ENCODE measurements at regions not wholly inside any gene's neighbourhood (a gene's known extent, or its start where the extent isn't known, plus 50 kb on each side); places are given as distances from the start of the nearest gene placed in this dataset.

DNA sequence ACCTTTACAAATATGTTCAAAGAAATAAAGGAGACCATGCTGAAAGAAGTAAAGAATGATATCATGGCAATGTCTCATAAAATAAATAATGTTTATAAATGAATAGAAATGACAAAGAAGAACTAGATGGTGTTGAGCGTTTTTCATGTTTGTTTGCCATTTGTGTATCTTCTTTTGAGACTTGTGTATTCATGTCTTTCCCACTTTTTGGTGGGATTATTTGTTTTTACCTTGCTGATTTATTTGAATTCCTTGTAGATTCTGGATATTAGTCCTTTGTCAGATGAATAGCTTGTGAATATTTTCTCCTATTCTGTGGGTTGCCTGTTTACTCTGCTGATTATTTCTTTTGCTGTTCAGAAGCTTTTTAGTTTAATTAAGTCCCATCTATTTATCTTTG lies 732.4 kb downstream of the FAT4 start:
- H3K9me3 Mint-ChIP-seq = peaks cover 14% of the 10 kb centered on the region
- TF ChIP-seq, protein P1, sequence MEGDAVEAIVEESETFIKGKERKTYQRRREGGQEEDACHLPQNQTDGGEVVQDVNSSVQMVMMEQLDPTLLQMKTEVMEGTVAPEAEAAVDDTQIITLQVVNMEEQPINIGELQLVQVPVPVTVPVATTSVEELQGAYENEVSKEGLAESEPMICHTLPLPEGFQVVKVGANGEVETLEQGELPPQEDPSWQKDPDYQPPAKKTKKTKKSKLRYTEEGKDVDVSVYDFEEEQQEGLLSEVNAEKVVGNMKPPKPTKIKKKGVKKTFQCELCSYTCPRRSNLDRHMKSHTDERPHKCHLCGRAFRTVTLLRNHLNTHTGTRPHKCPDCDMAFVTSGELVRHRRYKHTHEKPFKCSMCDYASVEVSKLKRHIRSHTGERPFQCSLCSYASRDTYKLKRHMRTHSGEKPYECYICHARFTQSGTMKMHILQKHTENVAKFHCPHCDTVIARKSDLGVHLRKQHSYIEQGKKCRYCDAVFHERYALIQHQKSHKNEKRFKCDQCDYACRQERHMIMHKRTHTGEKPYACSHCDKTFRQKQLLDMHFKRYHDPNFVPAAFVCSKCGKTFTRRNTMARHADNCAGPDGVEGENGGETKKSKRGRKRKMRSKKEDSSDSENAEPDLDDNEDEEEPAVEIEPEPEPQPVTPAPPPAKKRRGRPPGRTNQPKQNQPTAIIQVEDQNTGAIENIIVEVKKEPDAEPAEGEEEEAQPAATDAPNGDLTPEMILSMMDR (IDR thresholded peaks at IDR 0.05; ENCODE audit: unreplicated experiment in 3 of 3) = no peak
- H3K27me3 Mint-ChIP-seq (ENCODE audit: low read depth) = no peaks in the 10 kb centered on the region
- H3K27ac Mint-ChIP-seq = no peak overlapping the region
- no peaks in the 10 kb centered on the region for H3K36me3 Mint-ChIP-seq (ENCODE audit: low read depth)
- H3K4me1 Mint-ChIP-seq = peaks cover 12% of the 10 kb centered on the region
- H3K4me3 Mint-ChIP-seq = no peak overlapping the region

DNA sequence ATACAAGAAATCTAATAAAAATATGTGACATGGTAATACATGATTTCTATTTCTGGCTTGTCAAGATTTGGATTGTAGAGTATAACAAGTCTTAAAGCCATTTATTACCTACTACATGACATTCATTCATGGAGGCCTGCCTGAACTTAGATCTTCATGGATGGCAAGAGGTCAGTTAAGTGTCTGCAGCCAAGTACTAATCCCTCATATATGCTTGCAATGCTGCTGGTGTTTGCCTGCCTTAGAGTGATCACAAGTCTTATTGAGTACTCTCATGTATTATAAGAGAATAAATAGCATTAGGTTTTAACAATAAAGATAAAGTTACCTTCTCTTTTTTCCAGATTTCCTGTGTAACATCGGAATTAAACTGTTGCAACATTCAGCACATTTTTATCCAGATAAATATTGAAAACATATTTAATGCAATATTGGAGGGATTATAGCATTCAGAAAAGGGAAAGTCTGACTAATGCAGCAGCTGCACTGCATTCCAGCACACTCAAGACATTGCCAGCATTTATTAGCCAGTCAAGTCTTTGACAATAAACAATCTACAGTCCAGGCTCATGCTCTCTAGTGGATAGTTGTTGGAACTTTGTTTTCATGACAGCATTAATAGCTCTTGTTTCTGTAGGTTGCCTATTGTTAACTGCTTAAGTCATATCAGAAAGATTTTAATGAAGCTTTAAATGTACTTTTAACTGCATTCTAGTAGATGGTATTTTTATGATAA lies 737.1 kb downstream of the FAT4 start:
- H3K36me3 Mint-ChIP-seq (ENCODE audit: low read depth) = no peaks in the 10 kb centered on the region
- peaks cover 13% of the 10 kb centered on the region for H3K4me1 Mint-ChIP-seq
- peak overlapping the region in 1 of 3 experiments; percentile 12 for H3K4me3 Mint-ChIP-seq
- H3K9me3 Mint-ChIP-seq = peaks cover 5% of the 10 kb centered on the region
- H3K27me3 Mint-ChIP-seq (ENCODE audit: low read depth) = no peaks in the 10 kb centered on the region
- TF ChIP-seq, protein P1 (IDR thresholded peaks at IDR 0.05; ENCODE audit: unreplicated experiment in 3 of 3) = peak; percentile 34 to 39 (median 38)
- H3K27ac Mint-ChIP-seq = peak overlapping the region; percentile 74 to 80 (median 74)

DNA sequence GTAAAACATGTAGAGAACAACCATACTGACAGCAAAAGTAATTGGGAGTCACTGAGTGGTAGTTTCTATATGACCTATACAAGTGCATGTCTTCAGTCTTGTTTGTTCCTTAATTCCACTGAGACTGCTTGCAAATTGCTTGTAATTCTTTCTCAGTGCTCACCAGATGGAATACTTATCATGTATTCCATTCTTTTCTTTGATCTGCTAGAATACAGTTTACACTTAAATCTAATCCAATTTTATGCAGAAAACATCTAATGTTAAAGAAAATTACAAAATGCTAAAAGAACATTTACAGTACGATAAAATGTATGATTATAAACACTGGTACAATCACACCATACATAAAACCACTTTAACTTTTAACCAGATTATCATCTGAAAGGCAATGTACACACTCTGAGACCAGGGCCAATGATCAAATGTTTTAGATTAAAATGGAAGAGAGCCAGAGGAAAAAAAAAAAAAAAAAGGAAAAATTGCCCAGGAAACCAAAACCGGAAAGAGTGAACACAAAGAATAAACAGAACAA lies 741.4 kb downstream of the FAT4 start:
- no peaks in the 10 kb centered on the region for H3K9me3 Mint-ChIP-seq

DNA sequence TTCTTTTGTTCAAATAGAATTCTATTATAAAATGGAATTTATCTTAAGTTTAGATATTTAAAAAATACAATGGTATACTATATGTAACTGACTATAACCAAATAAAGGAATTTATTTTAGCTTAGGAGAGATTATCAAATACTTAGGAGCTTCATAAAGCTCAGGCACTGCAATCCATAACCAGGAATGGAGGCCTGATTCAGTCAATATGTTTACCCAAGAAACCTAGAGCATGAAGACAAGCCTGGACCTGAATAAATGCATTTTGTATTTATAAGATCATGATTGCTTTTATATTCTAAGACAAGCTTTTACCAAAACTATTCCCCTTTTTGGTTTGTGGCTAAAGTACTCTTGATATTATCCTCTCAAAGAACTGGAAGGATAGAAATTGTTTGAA lies 742.6 kb downstream of the FAT4 start:
- Mint-ChIP-seq H3K4me1 (no peaks in the 10 kb centered on the region), H3K36me3 (ENCODE audit: low read depth) (no peaks in the 10 kb centered on the region), H3K27me3 (ENCODE audit: low read depth) (no peaks in the 10 kb centered on the region), H3K9me3 (no peaks in the 10 kb centered on the region), H3K27ac (no peak overlapping the region), H3K4me3 (no peak overlapping the region)
- TF ChIP-seq, protein P1 (IDR thresholded peaks at IDR 0.05; ENCODE audit: unreplicated experiment in 3 of 3) = no peak

More for the DNA sequence above, 741.4 kb downstream of the FAT4 start:
- no peaks in the 10 kb centered on the region for H3K27me3 Mint-ChIP-seq (ENCODE audit: low read depth)
- no peak overlapping the region for H3K4me3 Mint-ChIP-seq
- no peak overlapping the region for H3K27ac Mint-ChIP-seq
- TF ChIP-seq, protein P1 (IDR thresholded peaks at IDR 0.05; ENCODE audit: unreplicated experiment in 3 of 3) = no peak
- H3K4me1 Mint-ChIP-seq = peaks cover 10% of the 10 kb centered on the region
- H3K36me3 Mint-ChIP-seq (ENCODE audit: low read depth) = no peaks in the 10 kb centered on the region

DNA sequence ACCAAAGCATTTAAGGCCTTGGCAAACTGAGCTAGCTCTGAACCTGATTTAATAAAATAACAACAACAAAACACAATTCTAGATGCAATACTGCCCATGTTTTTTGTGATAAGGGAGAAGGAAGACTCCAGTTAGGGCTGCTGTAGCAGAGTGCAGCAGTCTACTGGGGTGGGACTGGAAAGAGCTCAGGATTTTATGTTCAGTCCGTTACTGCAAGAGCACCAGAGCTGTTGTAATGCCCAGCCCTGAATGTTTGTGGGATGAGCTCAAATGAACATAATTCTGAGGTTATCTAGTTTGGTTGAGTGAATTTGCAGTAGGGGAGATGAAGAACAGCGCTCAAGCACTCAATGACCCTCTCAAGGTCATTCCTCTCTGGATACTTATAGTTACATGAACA lies 743.8 kb downstream of the FAT4 start:
- TF ChIP-seq, protein P1 (IDR thresholded peaks at IDR 0.05; ENCODE audit: unreplicated experiment in 3 of 3) = no peak
- no peaks in the 10 kb centered on the region for H3K9me3 Mint-ChIP-seq
- no peak overlapping the region for H3K4me3 Mint-ChIP-seq
- H3K27ac Mint-ChIP-seq = no peak overlapping the region
- no peaks in the 10 kb centered on the region for H3K4me1 Mint-ChIP-seq
- H3K36me3 Mint-ChIP-seq (ENCODE audit: low read depth) = no peaks in the 10 kb centered on the region
- H3K27me3 Mint-ChIP-seq (ENCODE audit: low read depth) = no peaks in the 10 kb centered on the region

DNA sequence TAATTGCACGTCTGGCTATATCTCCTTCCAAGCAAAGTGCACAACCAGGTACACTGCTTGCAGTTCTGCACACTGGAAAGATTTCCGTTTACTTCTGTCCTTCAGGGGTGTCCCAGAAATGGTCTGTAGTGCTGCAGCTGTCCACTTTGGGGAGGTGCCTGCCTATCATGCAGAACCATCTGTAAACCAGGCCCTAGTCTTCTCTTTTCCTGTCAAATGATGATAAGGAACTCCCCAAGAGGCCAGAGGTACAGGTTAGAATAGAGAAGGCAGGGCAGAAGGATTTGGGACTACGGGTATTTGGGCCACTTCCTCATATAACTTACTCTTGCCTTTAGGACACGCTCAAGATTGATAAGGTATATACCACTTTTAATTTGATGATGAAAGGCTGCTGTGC lies 746.9 kb downstream of the FAT4 start:
- Mint-ChIP-seq H3K4me1 (no peaks in the 10 kb centered on the region), H3K9me3 (no peaks in the 10 kb centered on the region), H3K4me3 (no peak overlapping the region), H3K36me3 (ENCODE audit: low read depth) (no peaks in the 10 kb centered on the region), H3K27me3 (ENCODE audit: low read depth) (no peaks in the 10 kb centered on the region), H3K27ac (no peak overlapping the region)
- TF ChIP-seq, protein P1 (IDR thresholded peaks at IDR 0.05; ENCODE audit: unreplicated experiment in 3 of 3) = no peak

All from nephron (organoid).